HG03558 (cell line): ENCODE measurements at regions not wholly inside any gene's neighbourhood (a gene's known extent, or its start where the extent isn't known, plus 50 kb on each side); places are given as distances from the start of the nearest gene placed in this dataset.

Experiments
- ATAC-seq: cut with Tn5 transposase; IDR thresholded peaks from one replicate; pipeline ENCODE4 v1.9.1; 2021; ENCODE audit warnings: moderate number of reproducible peaks; ENCODE audit not compliant: unreplicated experiment; ENCODE audit errors: extremely low read depth

GRCh38 chr12:39061576-39061975, 156.2 kb upstream of the CPNE8 start:
- no peak for ATAC-seq

GRCh38 chr12:39048395-39048794, 143.0 kb upstream of the CPNE8 start:
- no peak for ATAC-seq

- no peak for ATAC-seq
Measured at GRCh38 chr12:39047539-39048262, 142.3 kb upstream of the CPNE8 start.

GRCh38 chr12:39044754-39045153, 139.4 kb upstream of the CPNE8 start:
- ATAC-seq: no peak

- no peak for ATAC-seq
Measured at GRCh38 chr12:39043424-39043822, 138.0 kb upstream of the CPNE8 start.

GRCh38 chr12:39040275-39040674, 134.9 kb upstream of the CPNE8 start:
- no peak for ATAC-seq

GRCh38 chr12:39037115-39037514, 131.7 kb upstream of the CPNE8 start:
- ATAC-seq: no peak

- ATAC-seq: no peak
Measured at GRCh38 chr12:39036105-39036504, 130.7 kb upstream of the CPNE8 start.

GRCh38 chr12:39033782-39034181, 128.4 kb upstream of the CPNE8 start:
- ATAC-seq: no peak

- ATAC-seq: no peak
Measured at GRCh38 chr12:39032448-39032847, 127.1 kb upstream of the CPNE8 start.

GRCh38 chr12:39032034-39032433, 126.6 kb upstream of the CPNE8 start:
- ATAC-seq: no peak

- no peak for ATAC-seq
Measured at GRCh38 chr12:39028382-39028781, 123.0 kb upstream of the CPNE8 start.

- ATAC-seq: no peak
Measured at GRCh38 chr12:39012870-39013269, 107.5 kb upstream of the CPNE8 start.

- no peak for ATAC-seq
Measured at GRCh38 chr12:39011166-39011565, 105.8 kb upstream of the CPNE8 start.

GRCh38 chr12:39010406-39010805, 105.0 kb upstream of the CPNE8 start:
- no peak for ATAC-seq

- ATAC-seq: no peak
Measured at GRCh38 chr12:39007619-39008018, 102.2 kb upstream of the CPNE8 start.

GRCh38 chr12:39006286-39006685, 100.9 kb upstream of the CPNE8 start:
- no peak for ATAC-seq

GRCh38 chr12:39005671-39006070, 100.3 kb upstream of the CPNE8 start:
- no peak for ATAC-seq

GRCh38 chr12:39003541-39004155, 98.3 kb upstream of the CPNE8 start:
- ATAC-seq: no peak

- no peak for ATAC-seq
Measured at GRCh38 chr12:39000370-39000769, 95.0 kb upstream of the CPNE8 start.

GRCh38 chr12:38998887-38999482, 93.6 kb upstream of the CPNE8 start:
- ATAC-seq: no peak

- no peak for ATAC-seq
Measured at GRCh38 chr12:38995249-38995648, 89.9 kb upstream of the CPNE8 start.
